ENCODE measurements at regions not wholly inside any gene's neighbourhood (a gene's known extent, or its start where the extent isn't known, plus 50 kb on each side); places are given as distances from the start of the nearest gene placed in this dataset.

DNA sequence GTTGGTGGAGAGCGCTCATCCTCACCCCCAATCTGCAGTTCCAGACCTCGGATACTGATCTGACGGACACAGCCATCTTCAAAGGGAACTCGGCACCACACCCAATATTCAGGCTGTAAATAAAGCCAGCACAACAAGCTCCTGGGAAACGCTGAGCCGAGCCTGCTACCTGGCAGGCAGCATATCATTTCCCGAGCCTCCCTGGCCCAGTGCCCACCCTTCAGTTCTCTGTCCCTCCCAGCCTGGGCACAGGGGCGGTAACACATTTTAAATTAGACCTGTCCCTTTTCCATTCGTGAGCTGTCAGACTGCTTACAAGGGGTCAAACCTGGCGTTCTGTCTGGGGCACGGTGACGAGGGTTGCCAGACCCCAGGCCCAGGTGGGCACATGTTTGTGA, 250.5 kb downstream of the ARHGAP12 start (continued):
- TF ChIP-seq CTCF (conservative IDR thresholded peaks at IDR 0.05; ENCODE audit: low read depth in 2 of 2), result no peak
- TF ChIP-seq STAT1 (IDR thresholded peaks at IDR 0.05; ENCODE audit: unreplicated experiment), result no peak
- no peak for TF ChIP-seq EZH2phosphoT487 (IDR thresholded peaks at IDR 0.05; ENCODE audit: unreplicated experiment)
- no peak for TF ChIP-seq ZNF331 (CRISPR knock-in tag; IDR thresholded peaks at IDR 0.05; ENCODE audit: low read depth)
- no peak for TF ChIP-seq CREB1 (CRISPR knock-in tag; IDR thresholded peaks at IDR 0.05; ENCODE audit: low read depth)
- TF ChIP-seq, protein P1, sequence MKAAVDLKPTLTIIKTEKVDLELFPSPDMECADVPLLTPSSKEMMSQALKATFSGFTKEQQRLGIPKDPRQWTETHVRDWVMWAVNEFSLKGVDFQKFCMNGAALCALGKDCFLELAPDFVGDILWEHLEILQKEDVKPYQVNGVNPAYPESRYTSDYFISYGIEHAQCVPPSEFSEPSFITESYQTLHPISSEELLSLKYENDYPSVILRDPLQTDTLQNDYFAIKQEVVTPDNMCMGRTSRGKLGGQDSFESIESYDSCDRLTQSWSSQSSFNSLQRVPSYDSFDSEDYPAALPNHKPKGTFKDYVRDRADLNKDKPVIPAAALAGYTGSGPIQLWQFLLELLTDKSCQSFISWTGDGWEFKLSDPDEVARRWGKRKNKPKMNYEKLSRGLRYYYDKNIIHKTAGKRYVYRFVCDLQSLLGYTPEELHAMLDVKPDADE (IDR thresholded peaks at IDR 0.05), result no peak
- TF ChIP-seq POLR2AphosphoS5 (IDR thresholded peaks at IDR 0.05; ENCODE audit: low read depth), result no peak

DNA sequence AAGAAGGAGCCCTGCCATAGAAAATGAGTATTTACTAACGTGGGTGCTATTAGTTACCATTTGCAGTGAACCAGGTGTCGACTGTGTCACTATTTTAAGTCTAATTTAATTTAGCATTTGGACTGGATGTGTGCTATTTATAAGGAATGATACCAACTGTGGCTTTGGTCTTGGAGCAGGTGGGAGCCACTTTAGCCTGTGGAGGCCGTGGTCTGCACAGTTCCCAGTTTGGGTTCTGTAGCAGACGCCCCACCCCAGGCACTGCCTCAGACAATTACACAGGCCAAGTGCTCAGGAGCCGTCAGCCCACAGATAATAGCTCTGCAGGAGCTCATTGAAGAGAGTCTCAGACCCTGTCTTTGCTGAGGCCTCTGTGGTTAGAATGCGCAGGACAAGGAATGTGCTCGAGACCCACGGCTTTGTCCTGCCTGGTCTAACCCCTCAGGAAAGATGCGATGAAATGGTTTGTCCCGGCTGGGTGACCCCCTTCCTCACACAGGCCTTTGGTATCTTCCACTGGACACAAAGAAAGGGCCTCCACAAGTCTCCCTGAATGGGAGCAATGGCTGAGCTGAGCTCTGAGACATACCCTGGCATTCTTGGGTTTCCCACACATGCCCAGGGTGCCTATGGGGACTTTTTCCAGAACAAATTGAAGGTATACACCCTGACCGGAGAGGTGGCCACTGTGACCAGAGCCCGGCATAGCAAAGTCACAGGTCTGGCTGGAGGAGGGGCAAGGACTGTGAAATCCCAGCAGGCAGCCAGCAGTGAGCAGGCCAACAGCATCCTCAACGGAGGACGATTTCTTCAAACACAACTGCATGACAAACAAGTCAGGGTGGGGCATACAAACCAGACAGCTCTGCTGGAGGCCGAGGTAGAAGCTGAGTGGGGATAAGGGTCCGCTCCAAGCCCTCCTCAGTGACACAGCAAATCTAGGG, 251.2 kb downstream of the ARHGAP12 start:
- ATAC-seq (peak; percentile 99), DNase-seq (ENCODE audit: low spot score) (peak; percentile 85)
- no peak for TF ChIP-seq NANOG (IDR thresholded peaks at IDR 0.05; ENCODE audit: borderline replicate concordance)
- TF ChIP-seq, protein P2, sequence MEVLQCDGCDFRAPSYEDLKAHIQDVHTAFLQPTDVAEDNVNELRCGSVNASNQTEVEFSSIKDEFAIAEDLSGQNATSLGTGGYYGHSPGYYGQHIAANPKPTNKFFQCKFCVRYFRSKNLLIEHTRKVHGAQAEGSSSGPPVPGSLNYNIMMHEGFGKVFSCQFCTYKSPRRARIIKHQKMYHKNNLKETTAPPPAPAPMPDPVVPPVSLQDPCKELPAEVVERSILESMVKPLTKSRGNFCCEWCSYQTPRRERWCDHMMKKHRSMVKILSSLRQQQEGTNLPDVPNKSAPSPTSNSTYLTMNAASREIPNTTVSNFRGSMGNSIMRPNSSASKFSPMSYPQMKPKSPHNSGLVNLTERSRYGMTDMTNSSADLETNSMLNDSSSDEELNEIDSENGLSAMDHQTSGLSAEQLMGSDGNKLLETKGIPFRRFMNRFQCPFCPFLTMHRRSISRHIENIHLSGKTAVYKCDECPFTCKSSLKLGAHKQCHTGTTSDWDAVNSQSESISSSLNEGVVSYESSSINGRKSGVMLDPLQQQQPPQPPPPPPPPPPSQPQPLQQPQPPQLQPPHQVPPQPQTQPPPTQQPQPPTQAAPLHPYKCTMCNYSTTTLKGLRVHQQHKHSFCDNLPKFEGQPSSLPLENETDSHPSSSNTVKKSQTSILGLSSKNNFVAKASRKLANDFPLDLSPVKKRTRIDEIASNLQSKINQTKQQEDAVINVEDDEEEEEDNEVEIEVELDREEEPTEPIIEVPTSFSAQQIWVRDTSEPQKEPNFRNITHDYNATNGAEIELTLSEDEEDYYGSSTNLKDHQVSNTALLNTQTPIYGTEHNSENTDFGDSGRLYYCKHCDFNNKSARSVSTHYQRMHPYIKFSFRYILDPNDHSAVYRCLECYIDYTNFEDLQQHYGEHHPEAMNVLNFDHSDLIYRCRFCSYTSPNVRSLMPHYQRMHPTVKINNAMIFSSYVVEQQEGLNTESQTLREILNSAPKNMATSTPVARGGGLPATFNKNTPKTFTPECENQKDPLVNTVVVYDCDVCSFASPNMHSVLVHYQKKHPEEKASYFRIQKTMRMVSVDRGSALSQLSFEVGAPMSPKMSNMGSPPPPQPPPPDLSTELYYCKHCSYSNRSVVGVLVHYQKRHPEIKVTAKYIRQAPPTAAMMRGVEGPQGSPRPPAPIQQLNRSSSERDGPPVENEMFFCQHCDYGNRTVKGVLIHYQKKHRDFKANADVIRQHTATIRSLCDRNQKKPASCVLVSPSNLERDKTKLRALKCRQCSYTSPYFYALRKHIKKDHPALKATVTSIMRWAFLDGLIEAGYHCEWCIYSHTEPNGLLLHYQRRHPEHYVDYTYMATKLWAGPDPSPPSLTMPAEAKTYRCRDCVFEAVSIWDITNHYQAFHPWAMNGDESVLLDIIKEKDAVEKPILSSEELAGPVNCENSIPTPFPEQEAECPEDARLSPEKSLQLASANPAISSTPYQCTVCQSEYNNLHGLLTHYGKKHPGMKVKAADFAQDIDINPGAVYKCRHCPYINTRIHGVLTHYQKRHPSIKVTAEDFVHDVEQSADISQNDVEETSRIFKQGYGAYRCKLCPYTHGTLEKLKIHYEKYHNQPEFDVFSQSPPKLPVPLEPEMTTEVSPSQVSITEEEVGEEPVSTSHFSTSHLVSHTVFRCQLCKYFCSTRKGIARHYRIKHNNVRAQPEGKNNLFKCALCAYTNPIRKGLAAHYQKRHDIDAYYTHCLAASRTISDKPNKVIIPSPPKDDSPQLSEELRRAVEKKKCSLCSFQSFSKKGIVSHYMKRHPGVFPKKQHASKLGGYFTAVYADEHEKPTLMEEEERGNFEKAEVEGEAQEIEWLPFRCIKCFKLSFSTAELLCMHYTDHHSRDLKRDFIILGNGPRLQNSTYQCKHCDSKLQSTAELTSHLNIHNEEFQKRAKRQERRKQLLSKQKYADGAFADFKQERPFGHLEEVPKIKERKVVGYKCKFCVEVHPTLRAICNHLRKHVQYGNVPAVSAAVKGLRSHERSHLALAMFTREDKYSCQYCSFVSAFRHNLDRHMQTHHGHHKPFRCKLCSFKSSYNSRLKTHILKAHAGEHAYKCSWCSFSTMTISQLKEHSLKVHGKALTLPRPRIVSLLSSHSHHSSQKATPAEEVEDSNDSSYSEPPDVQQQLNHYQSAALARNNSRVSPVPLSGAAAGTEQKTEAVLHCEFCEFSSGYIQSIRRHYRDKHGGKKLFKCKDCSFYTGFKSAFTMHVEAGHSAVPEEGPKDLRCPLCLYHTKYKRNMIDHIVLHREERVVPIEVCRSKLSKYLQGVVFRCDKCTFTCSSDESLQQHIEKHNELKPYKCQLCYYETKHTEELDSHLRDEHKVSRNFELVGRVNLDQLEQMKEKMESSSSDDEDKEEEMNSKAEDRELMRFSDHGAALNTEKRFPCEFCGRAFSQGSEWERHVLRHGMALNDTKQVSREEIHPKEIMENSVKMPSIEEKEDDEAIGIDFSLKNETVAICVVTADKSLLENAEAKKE (CRISPR knock-in tag; IDR thresholded peaks at IDR 0.05), result 0 out of 2 replicates have a peak, but pooled peaks have one; percentile 18
- peak overlapping the region; percentile 2; the same call in 1 of the 2 replicates for H3K27ac ChIP-seq (ENCODE audit: low read depth)
- peak overlapping the region; percentile 42; the same call in 1 of the 3 replicates for H3K4me3 Mint-ChIP-seq
- no peaks in the 10 kb centered on the region for H3K79me2 ChIP-seq (replicated peaks; ENCODE audit: insufficient read depth)
- no peaks in the 10 kb centered on the region for H3K27me3 ChIP-seq (ENCODE audit: insufficient read depth)
- peak overlapping the region; percentile 86 for H3K27ac Mint-ChIP-seq
- no peaks in the 10 kb centered on the region for H4K20me1 ChIP-seq (replicated peaks; ENCODE audit: insufficient read depth)
- peaks cover 1% of the 10 kb centered on the region for H3K27me3 Mint-ChIP-seq (ENCODE audit: insufficient read depth, low read depth, poor library complexity)
- no peaks in the 10 kb centered on the region for H3K9me2 ChIP-seq (ENCODE audit: insufficient read depth)
- no peaks in the 10 kb centered on the region for H3F3A ChIP-seq (replicated peaks; ENCODE audit: low read depth)
- H3K4me2 ChIP-seq, result peak overlapping the region; percentile 64
- peaks cover 8% of the 10 kb centered on the region; the same call in 1 of the 2 replicates for H3K4me1 ChIP-seq (ENCODE audit: insufficient read depth)
- H3K36me3 Mint-ChIP-seq (ENCODE audit: low read depth), result peaks cover 38% of the 10 kb centered on the region
- H3K36me3 ChIP-seq (ENCODE audit: insufficient read depth), result peaks cover 9% of the 10 kb centered on the region
- H2AFZ ChIP-seq, result peak overlapping the region; percentile 94
- H3K4me1 Mint-ChIP-seq, result peaks cover 10% of the 10 kb centered on the region
- H3K9me3 Mint-ChIP-seq, result peaks cover 54% of the 10 kb centered on the region
- H3K4me3 ChIP-seq, result no peak overlapping the region

All from GM23338 (cell line).